GM12865 (cell line): ENCODE measurements at regions not wholly inside any gene's neighbourhood (a gene's known extent, or its start where the extent isn't known, plus 50 kb on each side); places are given as distances from the start of the nearest gene placed in this dataset.
A peak's percentile ranks its signal among the peaks of the same experiment; 100 is the strongest.

ENCODE experiments used
- DNase-seq: peaks from one replicate; pipeline ENCODE4 v3.0.0; 2010; ENCODE audit warnings: low read depth
- H3K4me3 ChIP-seq: 2 replicates; pipeline ENCODE4 v1.5.1; 2011; ENCODE audit warnings: mild to moderate bottlenecking, low read depth, low read length, control low read depth
- TF ChIP-seq, protein P1 (sequence below): IDR thresholded peaks from 2 replicates; pipeline ENCODE4 v1.5.1; 2011; ENCODE audit warnings: low read length, control low read depth, low read depth, inconsistent platforms; ENCODE audit not compliant: insufficient read depth; ENCODE audit errors: missing control alignments

GRCh38 chr2:6474161-6475140, 391.3 kb downstream of the CMPK2 start:
- H3K4me3 ChIP-seq, result no peak overlapping the region
- TF ChIP-seq, protein P1, sequence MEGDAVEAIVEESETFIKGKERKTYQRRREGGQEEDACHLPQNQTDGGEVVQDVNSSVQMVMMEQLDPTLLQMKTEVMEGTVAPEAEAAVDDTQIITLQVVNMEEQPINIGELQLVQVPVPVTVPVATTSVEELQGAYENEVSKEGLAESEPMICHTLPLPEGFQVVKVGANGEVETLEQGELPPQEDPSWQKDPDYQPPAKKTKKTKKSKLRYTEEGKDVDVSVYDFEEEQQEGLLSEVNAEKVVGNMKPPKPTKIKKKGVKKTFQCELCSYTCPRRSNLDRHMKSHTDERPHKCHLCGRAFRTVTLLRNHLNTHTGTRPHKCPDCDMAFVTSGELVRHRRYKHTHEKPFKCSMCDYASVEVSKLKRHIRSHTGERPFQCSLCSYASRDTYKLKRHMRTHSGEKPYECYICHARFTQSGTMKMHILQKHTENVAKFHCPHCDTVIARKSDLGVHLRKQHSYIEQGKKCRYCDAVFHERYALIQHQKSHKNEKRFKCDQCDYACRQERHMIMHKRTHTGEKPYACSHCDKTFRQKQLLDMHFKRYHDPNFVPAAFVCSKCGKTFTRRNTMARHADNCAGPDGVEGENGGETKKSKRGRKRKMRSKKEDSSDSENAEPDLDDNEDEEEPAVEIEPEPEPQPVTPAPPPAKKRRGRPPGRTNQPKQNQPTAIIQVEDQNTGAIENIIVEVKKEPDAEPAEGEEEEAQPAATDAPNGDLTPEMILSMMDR, result no peak
- DNase-seq, result no peak

DNA sequence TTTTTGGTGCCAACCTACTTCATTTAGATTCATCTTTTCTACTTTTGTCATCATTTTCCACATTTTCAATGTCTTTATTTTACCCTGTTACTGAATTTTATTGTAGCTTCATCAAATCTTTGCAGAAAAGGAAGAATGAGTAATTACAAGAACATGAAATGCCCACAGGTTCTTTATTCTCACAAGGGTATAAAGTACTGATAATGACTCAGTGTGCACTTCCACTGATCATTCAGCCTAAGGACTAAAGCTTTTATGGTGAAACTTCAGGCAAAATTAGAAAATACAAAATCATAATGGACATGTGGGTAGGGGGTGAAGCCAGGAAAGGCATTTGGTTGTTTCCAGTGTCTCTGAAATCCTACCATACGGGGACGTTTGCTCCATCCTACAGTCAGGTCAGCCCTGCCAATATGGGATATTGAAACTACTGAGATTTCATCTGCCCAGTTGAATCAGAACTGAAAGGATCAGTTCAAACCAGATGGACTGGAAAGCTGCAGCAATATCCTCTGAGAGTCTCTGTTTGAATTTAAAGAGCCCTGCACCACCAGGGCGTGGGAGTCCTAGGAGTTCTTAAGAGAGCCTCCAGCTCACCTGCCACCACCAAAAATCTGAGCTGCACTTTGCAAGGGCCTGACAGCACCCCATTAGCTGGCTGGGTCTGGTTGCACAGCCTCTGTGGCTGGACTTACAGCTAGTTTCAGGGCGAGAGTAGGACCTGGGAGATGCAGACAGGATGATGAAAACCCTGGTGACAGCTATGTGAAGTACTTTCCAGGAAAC, 390.4 kb downstream of the CMPK2 start:
- no peak overlapping the region for H3K4me3 ChIP-seq
- peak; percentile 63 for DNase-seq
- TF ChIP-seq, protein P1, result no peak

DNA sequence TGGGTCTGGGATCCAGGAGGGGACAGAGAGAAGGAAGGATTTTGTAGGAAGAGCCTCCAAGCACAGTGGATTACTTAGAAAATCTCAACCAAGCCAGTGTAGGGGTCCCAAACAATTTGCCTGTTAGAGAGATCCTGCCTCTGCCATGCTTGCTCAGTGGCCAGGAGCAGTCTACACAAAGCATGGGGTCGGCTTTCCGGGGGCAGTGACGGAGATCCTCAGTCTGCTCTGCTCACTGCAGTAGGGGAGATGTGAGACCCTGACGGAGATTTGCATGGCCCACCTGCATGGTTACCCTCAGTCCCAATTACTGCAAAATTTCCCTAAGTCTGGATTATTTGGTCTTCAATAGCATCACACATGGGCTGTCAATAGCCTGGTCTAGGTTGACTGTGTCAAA, 385.2 kb downstream of the CMPK2 start:
- H3K4me3 ChIP-seq, result no peak overlapping the region
- no peak for DNase-seq
- TF ChIP-seq, protein P1, result no peak

DNA sequence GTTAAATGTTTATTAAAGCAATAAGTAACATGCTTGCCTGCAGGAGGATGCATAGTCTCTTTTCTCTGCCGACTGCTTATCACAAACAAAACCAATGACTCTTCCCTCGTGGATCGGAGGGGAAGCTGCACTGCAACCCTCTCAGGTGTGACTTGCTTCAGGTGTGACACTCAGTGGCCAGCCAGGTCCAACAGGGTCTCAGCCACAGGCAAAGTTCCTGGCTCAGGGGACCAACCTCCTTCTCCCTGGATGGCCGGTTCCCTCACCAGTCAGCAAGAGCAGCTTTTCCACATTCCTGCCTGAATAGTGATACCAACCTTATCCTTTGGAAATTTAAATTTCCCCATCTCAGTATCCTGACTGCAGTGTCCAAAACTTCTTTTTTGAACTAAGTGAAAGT, 383.5 kb downstream of the CMPK2 start:
- no peak overlapping the region for H3K4me3 ChIP-seq

GRCh38 chr2:6487765-6488164, 377.9 kb downstream of the CMPK2 start:
- TF ChIP-seq, protein P1, result no peak
- DNase-seq, result no peak
- H3K4me3 ChIP-seq, result no peak overlapping the region

More for the DNA sequence above, 383.5 kb downstream of the CMPK2 start:
- DNase-seq, result no peak
- TF ChIP-seq, protein P1, result no peak

GRCh38 chr2:6492573-6492972, 373.1 kb downstream of the CMPK2 start:
- TF ChIP-seq, protein P1, result no peak
- no peak overlapping the region for H3K4me3 ChIP-seq
- no peak for DNase-seq
